ENCODE measurements at regions not wholly inside any gene's neighbourhood (a gene's known extent, or its start where the extent isn't known, plus 50 kb on each side); places are given as distances from the start of the nearest gene placed in this dataset.

DNA sequence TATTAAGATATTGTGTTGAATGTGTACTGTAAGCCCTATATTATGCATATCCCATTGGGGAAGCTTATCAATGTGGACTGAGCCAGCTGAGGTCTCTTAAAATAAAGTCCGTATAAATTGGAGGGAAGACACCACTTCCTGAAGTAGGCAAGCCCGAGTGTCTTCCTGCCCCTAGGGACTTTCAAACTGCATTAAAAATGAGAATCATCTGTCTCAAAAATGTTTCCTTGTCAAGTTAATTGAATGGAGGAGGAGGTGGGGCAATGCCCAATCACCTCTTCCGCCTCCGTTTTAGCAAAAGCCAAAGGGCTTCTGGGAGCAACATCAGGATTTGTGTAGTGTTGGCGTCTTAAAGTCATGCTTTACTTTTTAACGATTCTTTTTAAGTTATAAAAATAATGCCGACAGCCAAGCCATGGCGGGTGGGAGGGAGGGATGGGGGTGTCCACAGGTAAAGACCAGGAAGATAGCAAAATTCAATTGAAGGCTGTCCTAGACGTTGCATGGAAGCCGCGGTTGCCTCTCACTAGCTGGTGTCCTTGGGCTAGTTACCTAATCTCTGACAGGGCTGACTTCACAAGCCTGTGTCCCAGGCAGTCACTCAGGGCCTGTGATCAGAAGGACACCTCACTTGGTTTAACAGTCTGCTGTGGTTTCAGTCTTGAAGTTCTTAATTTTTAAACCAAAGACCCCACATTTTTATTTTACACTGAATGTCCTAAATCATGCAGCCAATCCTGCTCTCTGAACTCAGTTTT, 524.9 kb upstream of the PROK2 start:
- no peak for DNase-seq
- H2BK20ac ChIP-seq (ENCODE audit: low read depth, low read length, poor library complexity, severe bottlenecking), result no peak overlapping the region
- no peak overlapping the region for H2AFZ ChIP-seq (ENCODE audit: low read length)
- no peaks in the 10 kb centered on the region for H3K23me2 ChIP-seq (ENCODE audit: insufficient read length, low read depth, low read length, poor library complexity, severe bottlenecking)
- H3K79me2 ChIP-seq (ENCODE audit: insufficient read depth, low read length), result no peaks in the 10 kb centered on the region
- H3K23ac ChIP-seq (ENCODE audit: insufficient read length, low read depth, low read length), result no peak overlapping the region
- no peak overlapping the region for H2BK12ac ChIP-seq (ENCODE audit: insufficient read length, low read depth, low read length)
- no peak overlapping the region for H3K18ac ChIP-seq (ENCODE audit: insufficient read length, low read depth, low read length)
- H4K8ac ChIP-seq (replicated peaks; ENCODE audit: insufficient read length, low read depth, low read length), result no peak overlapping the region
- H3K9me3 ChIP-seq (ENCODE audit: control insufficient read depth, low read depth, low read length), result no peaks in the 10 kb centered on the region
- Mint-ChIP-seq H3K4me1 (peaks cover 12 to 18% of the 10 kb centered on the region in 2 experiments), H3K27ac (no peak overlapping the region), H3K27me3 (ENCODE audit: low read depth) (peaks cover 5% of the 10 kb centered on the region), H3K4me3 (no peak overlapping the region), H3K9me3 (no peaks in the 10 kb centered on the region), H3K36me3 (ENCODE audit: insufficient read depth in 1 of 3, low read depth in 3 of 3) (no peaks in the 10 kb centered on the region)
- H3K27me3 ChIP-seq (ENCODE audit: insufficient read depth, low read length), result no peaks in the 10 kb centered on the region
- no peak overlapping the region for H3K4me2 ChIP-seq (ENCODE audit: insufficient read depth, insufficient read length, low read length)
- H2BK15ac ChIP-seq (ENCODE audit: low read depth, low read length), result no peak overlapping the region
- no peak overlapping the region for H2BK5ac ChIP-seq (ENCODE audit: insufficient read length, low read length)
- H3K4me1 ChIP-seq (ENCODE audit: insufficient read depth, low read length), result no peaks in the 10 kb centered on the region
- H3K79me1 ChIP-seq (ENCODE audit: insufficient read depth, low read depth, low read length, poor library complexity, severe bottlenecking), result no peaks in the 10 kb centered on the region
- H3K27ac ChIP-seq (ENCODE audit: insufficient read length, low read depth, low read length), result no peak overlapping the region
- no CpG with 5 or more reads among the region's 11 CpGs for WGBS (ENCODE audit: extremely low coverage, insufficient read length, low lambda C conversion rate)
- no peak overlapping the region for H4K91ac ChIP-seq (ENCODE audit: insufficient read length, low read depth, low read length)
- no peaks in the 10 kb centered on the region for H4K20me1 ChIP-seq (ENCODE audit: control insufficient read depth, insufficient read depth, insufficient read length)
- no peak overlapping the region for H3K9ac ChIP-seq (ENCODE audit: extremely low read depth, insufficient read length, low read length)
- no peak overlapping the region for H3T11ph ChIP-seq (ENCODE audit: low read length)
- H4K5ac ChIP-seq (ENCODE audit: insufficient read length, low read depth, low read length), result no peak overlapping the region
- TF ChIP-seq, protein P1, sequence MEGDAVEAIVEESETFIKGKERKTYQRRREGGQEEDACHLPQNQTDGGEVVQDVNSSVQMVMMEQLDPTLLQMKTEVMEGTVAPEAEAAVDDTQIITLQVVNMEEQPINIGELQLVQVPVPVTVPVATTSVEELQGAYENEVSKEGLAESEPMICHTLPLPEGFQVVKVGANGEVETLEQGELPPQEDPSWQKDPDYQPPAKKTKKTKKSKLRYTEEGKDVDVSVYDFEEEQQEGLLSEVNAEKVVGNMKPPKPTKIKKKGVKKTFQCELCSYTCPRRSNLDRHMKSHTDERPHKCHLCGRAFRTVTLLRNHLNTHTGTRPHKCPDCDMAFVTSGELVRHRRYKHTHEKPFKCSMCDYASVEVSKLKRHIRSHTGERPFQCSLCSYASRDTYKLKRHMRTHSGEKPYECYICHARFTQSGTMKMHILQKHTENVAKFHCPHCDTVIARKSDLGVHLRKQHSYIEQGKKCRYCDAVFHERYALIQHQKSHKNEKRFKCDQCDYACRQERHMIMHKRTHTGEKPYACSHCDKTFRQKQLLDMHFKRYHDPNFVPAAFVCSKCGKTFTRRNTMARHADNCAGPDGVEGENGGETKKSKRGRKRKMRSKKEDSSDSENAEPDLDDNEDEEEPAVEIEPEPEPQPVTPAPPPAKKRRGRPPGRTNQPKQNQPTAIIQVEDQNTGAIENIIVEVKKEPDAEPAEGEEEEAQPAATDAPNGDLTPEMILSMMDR (conservative IDR thresholded peaks at IDR 0.05), result no peak
- no peak overlapping the region for H3K56ac ChIP-seq (ENCODE audit: insufficient read length, low read depth, low read length)
- no peak overlapping the region for H3K4ac ChIP-seq (ENCODE audit: low read depth, low read length)
- no peak overlapping the region for H3K14ac ChIP-seq (ENCODE audit: insufficient read depth, low read length)
- H2BK120ac ChIP-seq (ENCODE audit: low read depth, low read length, poor library complexity, severe bottlenecking), result no peak overlapping the region
- H2AK5ac ChIP-seq (ENCODE audit: insufficient read length, low read length), result no peak overlapping the region

Measured in H9 (cell line).